ENCODE measurements at regions not wholly inside any gene's neighbourhood (a gene's known extent, or its start where the extent isn't known, plus 50 kb on each side); places are given as distances from the start of the nearest gene placed in this dataset.

- no peak for TF ChIP-seq CTCF (IDR thresholded peaks at IDR 0.05)
- Histone ChIP-seq H3K36me3 (no peaks in the 10 kb centered on the region), H3K27ac (no peak overlapping the region), H3K27me3 (ENCODE audit: low read depth) (no peaks in the 10 kb centered on the region), H3K9me3 (no peaks in the 10 kb centered on the region), H3K4me1 (no peaks in the 10 kb centered on the region), H3K4me3 (no peak overlapping the region)
- intact Hi-C loops (cut with DNase I), result no loop called here
- ATAC-seq (no peak), DNase-seq (no peak)
Observed at GRCh38 chr11:18878211-18878610, 61.0 kb downstream of the MRGPRX1 start.

GRCh38 chr11:18865951-18866350, 73.3 kb downstream of the MRGPRX1 start:
- intact Hi-C loops (cut with DNase I), result no loop called here
- Histone ChIP-seq H3K27ac (no peak overlapping the region), H3K9me3 (no peaks in the 10 kb centered on the region), H3K4me1 (no peaks in the 10 kb centered on the region), H3K4me3 (no peak overlapping the region), H3K27me3 (ENCODE audit: low read depth) (no peaks in the 10 kb centered on the region), H3K36me3 (no peaks in the 10 kb centered on the region)
- no peak for TF ChIP-seq CTCF (IDR thresholded peaks at IDR 0.05)
- ATAC-seq (no peak), DNase-seq (no peak)

GRCh38 chr11:18865261-18865660, 73.7 kb upstream of the PTPN5 start:
- no peak for TF ChIP-seq CTCF (IDR thresholded peaks at IDR 0.05)
- no peaks in the 10 kb centered on the region for H3K36me3 ChIP-seq
- intact Hi-C loops (cut with DNase I), result no loop called here
- no peaks in the 10 kb centered on the region for H3K9me3 ChIP-seq
- no peaks in the 10 kb centered on the region for H3K27me3 ChIP-seq (ENCODE audit: low read depth)
- no peak overlapping the region for H3K27ac ChIP-seq
- DNase-seq (no peak), ATAC-seq (peak; percentile 88 to 91)
- H3K4me1 ChIP-seq, result no peaks in the 10 kb centered on the region
- no peak overlapping the region for H3K4me3 ChIP-seq

GRCh38 chr11:18853086-18853720, 61.6 kb upstream of the PTPN5 start:
- DNase-seq, result no peak
- TF ChIP-seq CTCF (IDR thresholded peaks at IDR 0.05), result peak; percentile 33
- Histone ChIP-seq H3K27me3 (ENCODE audit: low read depth) (no peaks in the 10 kb centered on the region), H3K36me3 (no peaks in the 10 kb centered on the region), H3K27ac (no peak overlapping the region), H3K4me1 (no peaks in the 10 kb centered on the region), H3K4me3 (no peak overlapping the region), H3K9me3 (no peaks in the 10 kb centered on the region)
- intact Hi-C loops (cut with DNase I), result no loop called here
- ATAC-seq, result peak; percentile 76

GRCh38 chr11:18849406-18849805, 57.8 kb upstream of the PTPN5 start:
- no peak for DNase-seq
- intact Hi-C loops (cut with DNase I), result no loop called here
- Histone ChIP-seq H3K27me3 (ENCODE audit: low read depth) (no peaks in the 10 kb centered on the region), H3K27ac (no peak overlapping the region), H3K4me3 (no peak overlapping the region), H3K4me1 (no peaks in the 10 kb centered on the region), H3K36me3 (no peaks in the 10 kb centered on the region), H3K9me3 (no peaks in the 10 kb centered on the region)
- TF ChIP-seq CTCF (IDR thresholded peaks at IDR 0.05), result no peak
- no peak for ATAC-seq

Data from lower lobe of right lung (tissue), 2 donors.